GM12878 (cell line): ENCODE measurements at regions not wholly inside any gene's neighbourhood (a gene's known extent, or its start where the extent isn't known, plus 50 kb on each side); places are given as distances from the start of the nearest gene placed in this dataset.

Experiments used
- ATAC-seq: fragments of 200-7000 bp; cut with Tn5 transposase; 3 replicates; pipeline ENCODE4 v1.9.1; 2020; ENCODE audit warnings: mild to moderate bottlenecking, moderate library complexity
- BruUV-seq: library from RNA; stranded (reverse); fragments of 400-500 nt; replicated peaks from 2 replicates; lab custom pipeline; 2021; lab: Mats Ljungman, UMichigan
- CTCF ChIA-PET: fragments of 300-600 bp; sonication (Branson Sonifier 250); formaldehyde crosslinking; extraction: SDS; loops from one replicate; lab custom pipeline; 2021; ENCODE audit warnings: inconsistent platforms; lab: Yijun Ruan, JAX
- POLR2A ChIA-PET: fragments of 350-600 bp; formaldehyde crosslinking; extraction: SDS; loops from one replicate; lab custom pipeline; 2021; ENCODE audit warnings: inconsistent platforms; lab: Charles Lee
- RAD21 ChIA-PET: fragments of 300-600 bp; sonication (Branson Sonifier 250); formaldehyde crosslinking; loops from one replicate; lab custom pipeline; 2023; ENCODE audit warnings: antibody characterized with exemption; ENCODE audit not compliant: unreplicated experiment; lab: Charles Lee
- SMC1A ChIA-PET: fragments of 300-600 bp; sonication (Branson Sonifier 250); formaldehyde crosslinking; loops from one replicate; lab custom pipeline; 2023; ENCODE audit not compliant: unreplicated experiment, uncharacterized antibody; lab: Charles Lee
- DNase-seq: peaks from one replicate; pipeline ENCODE4 v3.0.0-alpha.2; 2011; ENCODE audit warnings: low read depth, low spot score
- FAIRE-seq: peaks from 3 replicates; lab custom pipeline; 2011; peaks lifted over from hg19 to GRCh38; lab: Jason Lieb, UNC
- H2AFZ ChIP-seq: 2 replicates; pipeline ENCODE4 v1.6.0; 2011; ENCODE audit warnings: low read depth, low read length, control low read depth; ENCODE audit not compliant: control insufficient read depth
- H3K27ac ChIP-seq: 2 replicates; pipeline ENCODE4 v1.5.1; 2011; ENCODE audit warnings: control low read depth; ENCODE audit not compliant: control insufficient read depth, insufficient read depth
- H3K27me3 ChIP-seq, 2 experiments: replicated peaks in 1 of 2; 2 replicates each; pipeline versions ENCODE4 v1.6.0 to v1.6.1; 2011; ENCODE audit warnings: low read length in 1 of 2; ENCODE audit not compliant: control insufficient read depth in 2 of 2, insufficient read depth in 2 of 2
- H3K36me3 ChIP-seq, 2 experiments: 2 replicates each; pipeline ENCODE4 v1.5.1; 2011; ENCODE audit warnings: low read length in 1 of 2; ENCODE audit not compliant: control insufficient read depth in 2 of 2, insufficient read depth in 2 of 2
- H3K4me1 ChIP-seq: 2 replicates; pipeline ENCODE4 v1.6.1; 2011; ENCODE audit warnings: mild to moderate bottlenecking, low read length, moderate library complexity, mixed read lengths; ENCODE audit not compliant: control insufficient read depth, insufficient read depth
- H3K4me2 ChIP-seq: 2 replicates; pipeline ENCODE4 v1.6.0; 2011; ENCODE audit warnings: control low read depth; ENCODE audit not compliant: control insufficient read depth, insufficient read depth
- H3K4me3 ChIP-seq: fragments of 200-600 bp; sonication (generic); 2 replicates; pipeline ENCODE4 v1.5.1; 2016
- H3K79me2 ChIP-seq: 2 replicates; pipeline ENCODE4 v1.6.0; 2011; ENCODE audit warnings: low read length; ENCODE audit not compliant: control insufficient read depth, insufficient read depth
- H3K9ac ChIP-seq: 2 replicates; pipeline ENCODE4 v1.8.0; 2011; ENCODE audit warnings: low read length, control low read depth, mixed read lengths; ENCODE audit not compliant: control insufficient read depth, insufficient read depth
- H3K9me3 ChIP-seq: replicated peaks from 3 replicates; pipeline ENCODE4 v1.5.1; 2011; ENCODE audit warnings: mild to moderate bottlenecking, low read length; ENCODE audit not compliant: control insufficient read depth, insufficient read depth
- H4K20me1 ChIP-seq: 2 replicates; pipeline ENCODE4 v1.6.0; 2011; ENCODE audit not compliant: control insufficient read depth, insufficient read depth
- BCL11A ChIP-seq: IDR thresholded peaks from 2 replicates; pipeline ENCODE4 v1.6.1; 2011; ENCODE audit warnings: low read depth, low read length
- BHLHE40 ChIP-seq, 2 experiments: fragments of 450-650 bp in 1 of 2; IDR thresholded peaks; 2 replicates each; pipeline ENCODE4 v1.6.1; 2011 to 2017; ENCODE audit warnings: low read depth in 2 of 2, borderline replicate concordance in 1 of 2, improper control_type of control experiment in 1 of 2, low read length in 1 of 2, mild to moderate bottlenecking in 1 of 2
- CREB1 ChIP-seq: IDR thresholded peaks from 2 replicates; pipeline ENCODE4 v1.6.1; 2012; ENCODE audit warnings: low read depth, mild to moderate bottlenecking, inconsistent platforms
- E4F1 ChIP-seq: fragments of 450-650 bp; IDR thresholded peaks from 2 replicates; pipeline ENCODE4 v1.6.1; 2018; ENCODE audit warnings: borderline replicate concordance, mild to moderate bottlenecking; ENCODE audit not compliant: partially characterized antibody
- EED ChIP-seq: sonication (generic); IDR thresholded peaks from 2 replicates; pipeline ENCODE4 v1.6.1; 2016; ENCODE audit warnings: antibody characterized with exemption, low read depth
- MYC ChIP-seq: IDR thresholded peaks from 2 replicates; pipeline ENCODE4 v1.6.1; 2011; ENCODE audit warnings: mild to moderate bottlenecking, low read length, moderate library complexity, inconsistent platforms; ENCODE audit not compliant: insufficient read depth, insufficient replicate concordance, insufficient read length, severe bottlenecking
- NFYB ChIP-seq: IDR thresholded peaks from 2 replicates; pipeline ENCODE4 v1.6.1; 2011; ENCODE audit warnings: low read depth, mild to moderate bottlenecking, low read length, improper control_type of control experiment, moderate library complexity; ENCODE audit not compliant: insufficient read depth
- SP1 ChIP-seq: IDR thresholded peaks from one replicate; pipeline ENCODE4 v1.6.1; 2011; ENCODE audit warnings: low read depth, low read length
- SUZ12 ChIP-seq: fragments of 200-600 bp; sonication (generic); IDR thresholded peaks from one replicate; pipeline ENCODE4 v1.6.1; 2018; ENCODE audit warnings: antibody characterized with exemption, mild to moderate bottlenecking; ENCODE audit not compliant: unreplicated experiment
- TAF1 ChIP-seq: IDR thresholded peaks from 2 replicates; pipeline ENCODE4 v1.6.1; 2011; ENCODE audit warnings: mild to moderate bottlenecking, low read depth, low read length, borderline replicate concordance
- ZNF384 ChIP-seq: IDR thresholded peaks from 2 replicates; pipeline ENCODE4 v1.6.1; 2012; ENCODE audit warnings: low read depth, mild to moderate bottlenecking, low read length, improper control_type of control experiment, borderline replicate concordance
- ZNF592 ChIP-seq: fragments of 450-650 bp; IDR thresholded peaks from 2 replicates; pipeline ENCODE4 v1.6.1; 2017; ENCODE audit warnings: mild to moderate bottlenecking, moderate library complexity
- WGBS: methylation state at CpG from one replicate; pipeline ENCODE4 v1.1.6; 2016; ENCODE audit warnings: low lambda C conversion rate; ENCODE audit not compliant: insufficient replicate concordance, insufficient coverage; ENCODE audit errors: missing lambda C conversion rate; 5-methylcytosine and 5-hydroxymethylcytosine counted together
- in situ Hi-C: fragments of 300-500 bp; cut with MboI; formaldehyde crosslinking; loops from 9 replicates; pipeline ENCODE4 v1.14.3; 2018; ENCODE audit warnings: mixed read lengths
- intact Hi-C: fragments of 100-400 bp; cut with micrococcal nuclease; formaldehyde crosslinking; loops from one replicate; pipeline ENCODE4 v1.14.2; 2022; ENCODE audit not compliant: unreplicated experiment

GRCh38 chr21:35615325-35615724 lies 445.0 kb downstream of the SETD4 start (continued):
- no peak for TF ChIP-seq ZNF384
- no peak for TF ChIP-seq SUZ12
- TF ChIP-seq, all 136 proteins: peak for 0

GRCh38 chr21:35614396-35614921 lies 445.9 kb downstream of the SETD4 start:
- Histone ChIP-seq H3K27ac (no peak overlapping the region), H3K9ac (no peak overlapping the region), H3K4me3 (no peak overlapping the region), H3K27me3 (no peaks in the 10 kb centered on the region), H3K36me3 (no peaks in the 10 kb centered on the region), H4K20me1 (no peaks in the 10 kb centered on the region), H2AFZ (no peak overlapping the region), H3K4me1 (no peaks in the 10 kb centered on the region), H3K9me3 (no peaks in the 10 kb centered on the region), H3K4me2 (no peak overlapping the region), H3K79me2 (no peaks in the 10 kb centered on the region)
- BruUV-seq = no TSS peak
- FAIRE-seq (no peak), DNase-seq (no peak), ATAC-seq (no peak)
- intact Hi-C loops = no loop called here
- ChIA-PET SMC1A (no interaction called here), RAD21 (no interaction called here), POLR2A (no interaction called here), CTCF (no interaction called here)
- WGBS = 65% methylated on average over 4 of the region's 4 CpGs
- in situ Hi-C loops = no loop called here
- TF ChIP-seq EED = no peak
- no peak for TF ChIP-seq SP1
- no peak for TF ChIP-seq TAF1
- no peak for TF ChIP-seq NFYB
- TF ChIP-seq BCL11A = no peak
- TF ChIP-seq ZNF592 = no peak
- no peak for TF ChIP-seq E4F1
- no peak for TF ChIP-seq BHLHE40 (IDR thresholded peaks at IDR 0.05; ENCODE audit: borderline replicate concordance in 1 of 2, low read depth in 2 of 2, low read length in 1 of 2)
- TF ChIP-seq CREB1 = no peak
- TF ChIP-seq MYC = no peak
